Smooth muscle cell (in vitro differentiated cells): ENCODE measurements at regions not wholly inside any gene's neighbourhood (a gene's known extent, or its start where the extent isn't known, plus 50 kb on each side); places are given as distances from the start of the nearest gene placed in this dataset.

ENCODE experiments used
- DNase-seq: peaks from one replicate; lab custom pipeline; 2025; ENCODE audit not compliant: unreplicated experiment; lab: John Stamatoyannopoulos, UW
- H2AFZ ChIP-seq: fragments of 200-600 bp; sonication (generic); 2 replicates; pipeline ENCODE4 v1.6.0; 2016; ENCODE audit warnings: antibody characterized with exemption, low read depth, mild to moderate bottlenecking
- H3F3A ChIP-seq: fragments of 200-600 bp; sonication (generic); 2 replicates; pipeline ENCODE4 v1.6.0; 2017; ENCODE audit warnings: antibody characterized with exemption, low read depth
- H3K27ac ChIP-seq: fragments of 200-600 bp; sonication (generic); 2 replicates; pipeline ENCODE4 v1.5.1; 2016; ENCODE audit warnings: low read depth, mild to moderate bottlenecking
- H3K27me3 ChIP-seq: fragments of 200-600 bp; sonication (generic); 2 replicates; pipeline ENCODE4 v1.6.1; 2016; ENCODE audit warnings: low read depth, mild to moderate bottlenecking
- H3K36me3 ChIP-seq: fragments of 200-600 bp; sonication (generic); 2 replicates; pipeline ENCODE4 v1.5.1; 2016; ENCODE audit warnings: low read depth
- H3K4me1 ChIP-seq: fragments of 200-600 bp; sonication (generic); 2 replicates; pipeline ENCODE4 v1.5.1; 2016; ENCODE audit warnings: low read depth
- H3K4me2 ChIP-seq: fragments of 200-600 bp; sonication (generic); 2 replicates; pipeline ENCODE4 v1.6.0; 2016; ENCODE audit warnings: mild to moderate bottlenecking
- H3K4me3 ChIP-seq: fragments of 200-600 bp; sonication (generic); 2 replicates; pipeline ENCODE4 v1.5.1; 2016; ENCODE audit warnings: mild to moderate bottlenecking
- H3K79me2 ChIP-seq: fragments of 200-600 bp; sonication (generic); 2 replicates; pipeline ENCODE4 v1.6.0; 2016; ENCODE audit warnings: low read depth, mild to moderate bottlenecking
- H3K9ac ChIP-seq: fragments of 200-600 bp; sonication (generic); 2 replicates; pipeline ENCODE4 v1.6.0; 2016; ENCODE audit warnings: low read depth
- H3K9me3 ChIP-seq: fragments of 200-600 bp; sonication (generic); replicated peaks from 2 replicates; pipeline ENCODE4 v1.5.1; 2016; ENCODE audit warnings: low read depth
- H4K20me1 ChIP-seq: fragments of 200-600 bp; sonication (generic); 2 replicates; pipeline ENCODE4 v1.6.0; 2016; ENCODE audit warnings: low read depth
- WGBS: methylation state at CpG from one replicate; pipeline ENCODE4 v1.1.7; 2016; ENCODE audit warnings: low lambda C conversion rate; 5-methylcytosine and 5-hydroxymethylcytosine counted together
- TF ChIP-seq, protein P1 (sequence below): fragments of 200-600 bp; sonication (generic); IDR thresholded peaks from 2 replicates; pipeline ENCODE4 v1.5.1; 2017; ENCODE audit warnings: borderline replicate concordance, mild to moderate bottlenecking, antibody characterized with exemption; ENCODE audit not compliant: insufficient read depth, poor library complexity, severe bottlenecking

DNA sequence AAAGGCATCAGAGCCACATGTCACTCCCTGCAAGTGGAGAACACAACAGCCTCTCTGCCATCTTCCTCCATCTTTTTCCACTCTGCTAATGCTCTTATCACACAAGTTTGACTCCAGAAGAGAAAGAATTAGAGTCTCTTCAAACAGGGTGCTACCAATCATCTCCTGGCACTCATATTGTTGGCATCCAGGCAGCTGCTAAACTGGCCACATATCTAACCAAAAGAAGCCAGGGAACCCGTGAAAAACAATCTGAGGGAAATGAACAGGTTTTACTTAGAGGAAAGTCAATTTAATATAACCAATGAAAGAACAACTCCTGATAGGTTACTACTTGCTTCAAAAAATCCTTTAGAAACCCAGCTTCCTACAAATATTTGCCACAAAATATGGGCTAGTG, 117.2 kb downstream of the SLC25A46 start:
- Histone ChIP-seq H3K36me3 (no peaks in the 10 kb centered on the region), H3K4me2 (no peak overlapping the region), H4K20me1 (no peaks in the 10 kb centered on the region), H3F3A (no peaks in the 10 kb centered on the region), H3K9ac (no peak overlapping the region), H3K4me1 (no peaks in the 10 kb centered on the region), H3K4me3 (no peak overlapping the region), H3K27me3 (no peaks in the 10 kb centered on the region), H2AFZ (no peak overlapping the region), H3K9me3 (no peaks in the 10 kb centered on the region), H3K79me2 (no peaks in the 10 kb centered on the region), H3K27ac (no peak overlapping the region)
- no peak for DNase-seq
- TF ChIP-seq, protein P1, sequence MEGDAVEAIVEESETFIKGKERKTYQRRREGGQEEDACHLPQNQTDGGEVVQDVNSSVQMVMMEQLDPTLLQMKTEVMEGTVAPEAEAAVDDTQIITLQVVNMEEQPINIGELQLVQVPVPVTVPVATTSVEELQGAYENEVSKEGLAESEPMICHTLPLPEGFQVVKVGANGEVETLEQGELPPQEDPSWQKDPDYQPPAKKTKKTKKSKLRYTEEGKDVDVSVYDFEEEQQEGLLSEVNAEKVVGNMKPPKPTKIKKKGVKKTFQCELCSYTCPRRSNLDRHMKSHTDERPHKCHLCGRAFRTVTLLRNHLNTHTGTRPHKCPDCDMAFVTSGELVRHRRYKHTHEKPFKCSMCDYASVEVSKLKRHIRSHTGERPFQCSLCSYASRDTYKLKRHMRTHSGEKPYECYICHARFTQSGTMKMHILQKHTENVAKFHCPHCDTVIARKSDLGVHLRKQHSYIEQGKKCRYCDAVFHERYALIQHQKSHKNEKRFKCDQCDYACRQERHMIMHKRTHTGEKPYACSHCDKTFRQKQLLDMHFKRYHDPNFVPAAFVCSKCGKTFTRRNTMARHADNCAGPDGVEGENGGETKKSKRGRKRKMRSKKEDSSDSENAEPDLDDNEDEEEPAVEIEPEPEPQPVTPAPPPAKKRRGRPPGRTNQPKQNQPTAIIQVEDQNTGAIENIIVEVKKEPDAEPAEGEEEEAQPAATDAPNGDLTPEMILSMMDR, result no peak
- WGBS, result 76% methylated on average over 1 of the region's 1 CpG

DNA sequence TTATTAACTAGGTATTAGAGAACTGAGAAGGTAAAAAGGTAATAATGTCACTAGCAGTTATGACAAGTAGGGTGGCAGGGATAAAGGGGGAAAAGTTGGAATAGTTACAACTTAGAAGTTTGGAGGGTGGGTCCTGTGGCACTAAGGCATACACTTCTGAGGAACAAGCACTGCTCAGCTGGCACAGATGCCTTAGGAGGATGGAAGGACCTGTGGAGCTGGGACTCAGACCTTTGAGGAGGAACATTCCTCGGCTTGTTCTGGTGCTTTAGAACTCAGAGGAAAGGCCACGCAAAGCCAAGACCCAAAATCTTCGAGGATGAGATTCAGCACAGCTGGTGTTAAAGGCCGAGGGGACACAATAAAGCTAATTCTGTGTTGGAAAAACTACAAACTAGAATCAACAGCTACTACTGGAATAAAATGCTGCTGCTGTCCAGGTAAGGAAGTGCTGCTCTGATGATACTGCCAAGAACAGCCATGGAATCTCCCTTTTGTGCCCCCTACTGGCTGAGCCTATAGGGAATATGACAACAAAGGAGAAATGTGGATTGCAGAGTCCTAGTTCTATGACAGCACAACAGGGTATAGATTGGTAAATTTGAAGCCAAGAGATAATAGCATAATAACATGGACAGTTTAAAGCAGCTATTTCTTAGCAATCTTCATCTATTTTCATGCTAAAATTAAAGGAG, 126.7 kb downstream of the SLC25A46 start:
- TF ChIP-seq, protein P1, result peak; percentile 35
- no peaks in the 10 kb centered on the region for H3K9me3 ChIP-seq
- no peak overlapping the region for H3K9ac ChIP-seq
- no peak overlapping the region for H3K4me2 ChIP-seq
- no peaks in the 10 kb centered on the region for H3K36me3 ChIP-seq
- no peak overlapping the region for H3K27ac ChIP-seq
- no peaks in the 10 kb centered on the region for H3K79me2 ChIP-seq
- no peak for DNase-seq
- H3K4me3 ChIP-seq, result no peak overlapping the region
- H3K4me1 ChIP-seq, result no peaks in the 10 kb centered on the region
- WGBS, result 77% methylated on average over 4 of the region's 4 CpGs
- H4K20me1 ChIP-seq, result no peaks in the 10 kb centered on the region
- no peaks in the 10 kb centered on the region for H3K27me3 ChIP-seq
- no peaks in the 10 kb centered on the region for H3F3A ChIP-seq
- no peak overlapping the region for H2AFZ ChIP-seq

- no peaks in the 10 kb centered on the region for H3K27me3 ChIP-seq
- H3K36me3 ChIP-seq, result no peaks in the 10 kb centered on the region
- H3K27ac ChIP-seq, result no peak overlapping the region
- H3F3A ChIP-seq, result no peaks in the 10 kb centered on the region
- no peak overlapping the region for H3K4me2 ChIP-seq
- H3K79me2 ChIP-seq, result no peaks in the 10 kb centered on the region
- 92% methylated on average over 4 of the region's 4 CpGs for WGBS
- TF ChIP-seq, protein P1, result no peak
- no peak overlapping the region for H2AFZ ChIP-seq
- H3K9ac ChIP-seq, result no peak overlapping the region
- no peaks in the 10 kb centered on the region for H3K9me3 ChIP-seq
- no peaks in the 10 kb centered on the region for H3K4me1 ChIP-seq
- H4K20me1 ChIP-seq, result no peaks in the 10 kb centered on the region
- H3K4me3 ChIP-seq, result no peak overlapping the region
- no peak for DNase-seq
Observed at GRCh38 chr5:110869927-110870326, 131.1 kb downstream of the SLC25A46 start.

DNA sequence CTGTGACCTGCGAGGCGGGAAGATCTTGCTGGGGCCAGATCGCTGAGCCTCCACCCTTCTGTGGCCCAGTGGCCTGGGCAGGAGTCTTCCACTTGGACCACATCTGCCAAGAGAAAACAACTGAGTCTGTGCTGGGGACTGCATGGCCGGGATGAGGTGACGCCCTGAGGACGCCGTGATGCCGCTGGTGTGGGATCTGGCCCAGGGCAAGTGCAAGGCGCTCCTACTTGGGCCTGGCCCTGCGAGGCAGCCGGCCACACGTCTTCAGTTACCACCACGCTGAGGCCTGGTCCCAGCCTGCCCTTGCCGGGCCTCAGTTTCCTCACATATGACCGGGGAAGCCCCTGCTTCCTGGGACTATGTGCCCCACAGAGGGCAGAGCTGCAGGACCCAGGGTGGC, 133.4 kb downstream of the SLC25A46 start:
- H3F3A ChIP-seq, result no peaks in the 10 kb centered on the region
- WGBS, result 93% methylated on average over 15 of the region's 15 CpGs
- no peaks in the 10 kb centered on the region for H3K9me3 ChIP-seq

More for the DNA sequence above, 133.4 kb downstream of the SLC25A46 start:
- Histone ChIP-seq H3K4me1 (no peaks in the 10 kb centered on the region), H3K27me3 (no peaks in the 10 kb centered on the region), H3K9ac (no peak overlapping the region), H3K4me2 (no peak overlapping the region), H3K27ac (no peak overlapping the region), H3K36me3 (no peaks in the 10 kb centered on the region), H3K79me2 (no peaks in the 10 kb centered on the region), H2AFZ (no peak overlapping the region), H4K20me1 (no peaks in the 10 kb centered on the region), H3K4me3 (no peak overlapping the region)
- TF ChIP-seq, protein P1, result no peak
- no peak for DNase-seq
